Spleen (tissue), 7 donors: ENCODE measurements at regions not wholly inside any gene's neighbourhood (a gene's known extent, or its start where the extent isn't known, plus 50 kb on each side); places are given as distances from the start of the nearest gene placed in this dataset.
"Not testable (repeated sequence)": the region's sequence is repeated elsewhere in the genome, so short reads cannot be mapped to it uniquely, and the experiment has no call there.

Source experiments
- POLR2A ChIP-seq, 3 donors: fragments of 450-650 bp; IDR thresholded peaks; one replicate each; pipeline ENCODE4 v1.5.1; 2017; ENCODE audit warnings: antibody characterized with exemption in 3 of 3, mild to moderate bottlenecking in 1 of 3
- POLR2AphosphoS5 ChIP-seq, 3 donors: sonication (generic); formaldehyde crosslinking; IDR thresholded peaks; one replicate each; pipeline ENCODE4 v1.5.1; 2017; ENCODE audit warnings: antibody characterized with exemption in 3 of 3
- TF ChIP-seq, protein P1 (sequence below), 11 experiments: fragments of 200-600 bp in 7 of 11; fragments of 450-650 bp in 4 of 11; sonication (generic) in 4 of 11; IDR thresholded peaks in 8 of 11; conservative IDR thresholded peaks in 3 of 11; 1 replicate in 7 of 11; 2 replicates in 4 of 11; pipeline versions ENCODE4 v1.4.0 to v1.8.0; 2016 to 2021; ENCODE audit warnings: antibody characterized with exemption in 11 of 11, inconsistent platforms in 4 of 11, mild to moderate bottlenecking in 1 of 11
- donor health status: DM: no; HTN: no; CAD: no; lungs with moderate emphysema.
- donor health status: DM: no; HTN: no; CAD: no.
- donor health status: DM: no; HTN: no; CAD: no.

DNA sequence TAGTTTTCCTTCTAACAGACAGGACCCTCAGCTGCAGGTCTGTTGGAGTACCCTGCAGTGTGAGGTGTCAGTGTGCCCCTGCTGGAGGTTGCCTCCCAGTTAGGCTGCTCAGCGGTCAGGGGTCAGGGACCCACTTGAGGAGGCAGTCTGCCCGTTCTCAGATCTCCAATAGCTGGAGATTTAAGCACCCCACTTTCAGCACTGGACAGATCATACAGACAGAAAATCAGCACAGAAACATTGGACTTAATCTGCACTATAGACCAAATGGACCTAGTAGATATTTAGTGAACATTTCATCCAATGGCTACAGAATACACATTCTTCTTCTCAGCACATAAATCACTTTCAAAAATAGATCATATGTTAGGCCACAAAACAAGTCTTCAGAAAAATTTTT is 137.8 kb upstream of the MDFIC2 start:
- TF ChIP-seq, protein P1, sequence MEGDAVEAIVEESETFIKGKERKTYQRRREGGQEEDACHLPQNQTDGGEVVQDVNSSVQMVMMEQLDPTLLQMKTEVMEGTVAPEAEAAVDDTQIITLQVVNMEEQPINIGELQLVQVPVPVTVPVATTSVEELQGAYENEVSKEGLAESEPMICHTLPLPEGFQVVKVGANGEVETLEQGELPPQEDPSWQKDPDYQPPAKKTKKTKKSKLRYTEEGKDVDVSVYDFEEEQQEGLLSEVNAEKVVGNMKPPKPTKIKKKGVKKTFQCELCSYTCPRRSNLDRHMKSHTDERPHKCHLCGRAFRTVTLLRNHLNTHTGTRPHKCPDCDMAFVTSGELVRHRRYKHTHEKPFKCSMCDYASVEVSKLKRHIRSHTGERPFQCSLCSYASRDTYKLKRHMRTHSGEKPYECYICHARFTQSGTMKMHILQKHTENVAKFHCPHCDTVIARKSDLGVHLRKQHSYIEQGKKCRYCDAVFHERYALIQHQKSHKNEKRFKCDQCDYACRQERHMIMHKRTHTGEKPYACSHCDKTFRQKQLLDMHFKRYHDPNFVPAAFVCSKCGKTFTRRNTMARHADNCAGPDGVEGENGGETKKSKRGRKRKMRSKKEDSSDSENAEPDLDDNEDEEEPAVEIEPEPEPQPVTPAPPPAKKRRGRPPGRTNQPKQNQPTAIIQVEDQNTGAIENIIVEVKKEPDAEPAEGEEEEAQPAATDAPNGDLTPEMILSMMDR (IDR thresholded peaks at IDR 0.05 in 8 of 11, conservative IDR thresholded peaks at IDR 0.05 in 3 of 11), result not testable (repeated sequence)
- TF ChIP-seq POLR2AphosphoS5, POLR2A (IDR thresholded peaks at IDR 0.05): not testable (repeated sequence)
